GM19463 (cell line): ENCODE measurements at regions not wholly inside any gene's neighbourhood (a gene's known extent, or its start where the extent isn't known, plus 50 kb on each side); places are given as distances from the start of the nearest gene placed in this dataset.

Experiments used
- ATAC-seq: cut with Tn5 transposase; IDR thresholded peaks from one replicate; pipeline ENCODE4 v1.9.1; 2021; ENCODE audit warnings: mild to moderate bottlenecking, moderate library complexity; ENCODE audit not compliant: unreplicated experiment

- ATAC-seq = no peak
Measured at GRCh38 chr4:135833529-135833928, 1631.9 kb upstream of the PABPC4L start.

- ATAC-seq = no peak
Measured at GRCh38 chr4:135824759-135825296, 1623.2 kb upstream of the PABPC4L start.

GRCh38 chr4:135804785-135805184 lies 1603.2 kb upstream of the PABPC4L start:
- ATAC-seq = no peak

- no peak for ATAC-seq
Measured at GRCh38 chr4:135777361-135777760, 1575.8 kb upstream of the PABPC4L start.

- ATAC-seq = no peak
Measured at GRCh38 chr4:135775909-135776308, 1574.3 kb upstream of the PABPC4L start.

GRCh38 chr4:135770505-135770904 lies 1568.9 kb upstream of the PABPC4L start:
- ATAC-seq = no peak

GRCh38 chr4:135744928-135745327 lies 1543.3 kb upstream of the PABPC4L start:
- ATAC-seq = no peak

GRCh38 chr4:135741583-135741982 lies 1540.0 kb upstream of the PABPC4L start:
- no peak for ATAC-seq

- ATAC-seq = no peak
Measured at GRCh38 chr4:135739354-135739753, 1537.8 kb upstream of the PABPC4L start.

GRCh38 chr4:135735512-135735911 lies 1533.9 kb upstream of the PABPC4L start:
- no peak for ATAC-seq

- ATAC-seq = no peak
Measured at GRCh38 chr4:135732448-135732847, 1530.9 kb upstream of the PABPC4L start.

- no peak for ATAC-seq
Measured at GRCh38 chr4:135731682-135732081, 1530.1 kb upstream of the PABPC4L start.

GRCh38 chr4:135724421-135724820 lies 1522.8 kb upstream of the PABPC4L start:
- no peak for ATAC-seq

GRCh38 chr4:135718019-135718418 lies 1516.4 kb upstream of the PABPC4L start:
- no peak for ATAC-seq

GRCh38 chr4:135705343-135705742 lies 1503.8 kb upstream of the PABPC4L start:
- no peak for ATAC-seq

GRCh38 chr4:135694066-135694465 lies 1492.5 kb upstream of the PABPC4L start:
- ATAC-seq = no peak

GRCh38 chr4:135684001-135684400 lies 1482.4 kb upstream of the PABPC4L start:
- no peak for ATAC-seq

- ATAC-seq = no peak
Measured at GRCh38 chr4:135672202-135672601, 1470.6 kb upstream of the PABPC4L start.

- ATAC-seq = no peak
Measured at GRCh38 chr4:135670548-135670947, 1469.0 kb upstream of the PABPC4L start.
